Body of pancreas (tissue), 4 donors: ENCODE measurements at regions not wholly inside any gene's neighbourhood (a gene's known extent, or its start where the extent isn't known, plus 50 kb on each side); places are given as distances from the start of the nearest gene placed in this dataset.

ENCODE experiments used
- ATAC-seq: fragments of 150-250 bp; one replicate; pipeline ENCODE4 v1.9.1; 2016
- DNase-seq, 4 donors: peaks; one replicate each; pipeline ENCODE4 v3.0.0-alpha.2; 2019
- H3K27ac ChIP-seq, 4 donors: fragments of 200-600 bp; sonication (generic); 1 replicate in 3 of 4; 2 replicates in 1 of 4; pipeline versions ENCODE4 v1.5.1 to v1.6.1; 2016 to 2019; ENCODE audit warnings: mild to moderate bottlenecking in 1 of 4, mixed read lengths in 1 of 4, moderate library complexity in 1 of 4
- H3K27me3 ChIP-seq, 2 donors: fragments of 200-600 bp; sonication (generic); one replicate each; pipeline ENCODE4 v1.6.0; 2016; ENCODE audit warnings: mild to moderate bottlenecking in 1 of 2
- H3K36me3 ChIP-seq, 2 donors: fragments of 200-600 bp; sonication (generic); replicated peaks in 1 of 2; 2 replicates each; pipeline ENCODE4 v1.5.1; 2016; ENCODE audit warnings: low read depth in 2 of 2; ENCODE audit not compliant: insufficient read depth in 1 of 2
- H3K4me1 ChIP-seq: fragments of 200-600 bp; sonication (generic); one replicate; pipeline ENCODE4 v1.6.0; 2016
- H3K4me3 ChIP-seq, 2 donors: fragments of 200-600 bp; sonication (generic); 1 replicate in 1 of 2; 2 replicates in 1 of 2; pipeline ENCODE4 v1.5.1; 2016 to 2019
- H3K9me3 ChIP-seq, 3 donors: fragments of 200-600 bp; sonication (generic); 1 replicate in 2 of 3; 2 replicates in 1 of 3; pipeline ENCODE4 v1.5.1; 2016
- POLR2A ChIP-seq, 3 donors: fragments of 450-650 bp; IDR thresholded peaks; one replicate each; pipeline ENCODE4 v1.6.1; 2016; ENCODE audit warnings: antibody characterized with exemption in 3 of 3, mild to moderate bottlenecking in 2 of 3
- WGBS, 2 donors: methylation state at CpG; one replicate each; pipeline ENCODE4 v1.1.5; 2017; 5-methylcytosine and 5-hydroxymethylcytosine counted together
- intact Hi-C: fragments of 100-400 bp; cut with DNase I; formaldehyde crosslinking; loops from one replicate; pipeline ENCODE4 v1.15.1; 2023
- TF ChIP-seq, protein P1 (sequence below), 7 experiments: fragments of 450-650 bp in 4 of 7; fragments of 200-600 bp in 3 of 7; sonication (generic) in 3 of 7; IDR thresholded peaks; one replicate each; pipeline ENCODE4 v1.5.1; 2016 to 2019; ENCODE audit warnings: antibody characterized with exemption in 7 of 7

DNA sequence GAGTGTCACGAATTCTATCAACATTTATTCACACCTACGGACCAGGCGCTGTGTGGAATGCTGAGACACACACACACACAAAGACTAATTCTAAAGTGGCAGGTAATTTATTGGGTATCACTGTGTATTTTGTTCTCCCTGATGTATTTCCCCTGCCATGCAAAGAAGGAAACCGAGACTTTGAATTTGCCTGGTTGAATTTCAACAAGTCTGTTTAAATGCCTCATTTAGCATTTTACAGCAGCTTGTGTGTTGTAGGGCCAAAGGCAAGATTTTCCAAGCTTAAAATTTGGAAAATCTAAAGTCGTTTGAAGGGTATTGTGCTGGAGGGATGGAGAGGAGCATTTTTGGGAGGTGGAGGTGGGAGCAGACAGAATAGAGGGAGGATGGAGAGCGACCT, 274.4 kb upstream of the ZFP64 start:
- WGBS, 2 donors, result 50 to 61% methylated on average over 6 of the region's 6 CpGs
- Histone ChIP-seq H3K4me3 (no peak overlapping the region), H3K36me3 (no peaks in the 10 kb centered on the region), H3K27me3 (no peaks in the 10 kb centered on the region), H3K9me3 (no peaks in the 10 kb centered on the region), H3K4me1 (no peaks in the 10 kb centered on the region), H3K27ac (no peak overlapping the region)
- intact Hi-C loops, result no loop called here
- TF ChIP-seq, protein P1, sequence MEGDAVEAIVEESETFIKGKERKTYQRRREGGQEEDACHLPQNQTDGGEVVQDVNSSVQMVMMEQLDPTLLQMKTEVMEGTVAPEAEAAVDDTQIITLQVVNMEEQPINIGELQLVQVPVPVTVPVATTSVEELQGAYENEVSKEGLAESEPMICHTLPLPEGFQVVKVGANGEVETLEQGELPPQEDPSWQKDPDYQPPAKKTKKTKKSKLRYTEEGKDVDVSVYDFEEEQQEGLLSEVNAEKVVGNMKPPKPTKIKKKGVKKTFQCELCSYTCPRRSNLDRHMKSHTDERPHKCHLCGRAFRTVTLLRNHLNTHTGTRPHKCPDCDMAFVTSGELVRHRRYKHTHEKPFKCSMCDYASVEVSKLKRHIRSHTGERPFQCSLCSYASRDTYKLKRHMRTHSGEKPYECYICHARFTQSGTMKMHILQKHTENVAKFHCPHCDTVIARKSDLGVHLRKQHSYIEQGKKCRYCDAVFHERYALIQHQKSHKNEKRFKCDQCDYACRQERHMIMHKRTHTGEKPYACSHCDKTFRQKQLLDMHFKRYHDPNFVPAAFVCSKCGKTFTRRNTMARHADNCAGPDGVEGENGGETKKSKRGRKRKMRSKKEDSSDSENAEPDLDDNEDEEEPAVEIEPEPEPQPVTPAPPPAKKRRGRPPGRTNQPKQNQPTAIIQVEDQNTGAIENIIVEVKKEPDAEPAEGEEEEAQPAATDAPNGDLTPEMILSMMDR (IDR thresholded peaks at IDR 0.05), result no peak
- TF ChIP-seq POLR2A (IDR thresholded peaks at IDR 0.05), result no peak
- ATAC-seq, result no peak
- DNase-seq, result no peak

DNA sequence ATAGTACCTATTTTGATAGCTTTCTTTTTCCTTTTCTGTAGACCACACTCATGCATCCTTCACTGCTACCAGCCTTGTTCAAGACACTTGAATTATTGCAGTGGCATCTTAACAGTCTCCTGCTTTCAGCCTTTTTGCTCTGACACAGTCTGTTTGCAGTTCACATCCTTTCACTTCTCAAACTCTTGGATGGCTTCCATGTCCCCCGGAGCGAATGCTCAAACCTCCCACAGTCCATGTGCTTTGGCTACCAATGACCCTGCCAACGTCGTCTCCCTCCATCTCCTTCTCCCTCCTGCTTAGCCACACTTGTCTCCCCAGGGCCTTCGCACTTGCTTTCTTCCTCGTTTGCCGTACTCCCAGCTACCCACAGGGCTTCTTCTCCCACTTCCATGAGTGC, 270.0 kb upstream of the ZFP64 start:
- ATAC-seq (no peak), DNase-seq (no peak)
- H3K4me1 ChIP-seq, result no peaks in the 10 kb centered on the region
- no peak overlapping the region for H3K27ac ChIP-seq
- no peaks in the 10 kb centered on the region for H3K27me3 ChIP-seq
- 56 to 67% methylated on average over 7 of the region's 7 CpGs for WGBS, 2 donors
- no peaks in the 10 kb centered on the region for H3K9me3 ChIP-seq
- no peaks in the 10 kb centered on the region for H3K36me3 ChIP-seq
- no peak overlapping the region for H3K4me3 ChIP-seq
- TF ChIP-seq, protein P1 (IDR thresholded peaks at IDR 0.05), result no peak
- no peak for TF ChIP-seq POLR2A (IDR thresholded peaks at IDR 0.05)
- intact Hi-C loops, result no loop called here

DNA sequence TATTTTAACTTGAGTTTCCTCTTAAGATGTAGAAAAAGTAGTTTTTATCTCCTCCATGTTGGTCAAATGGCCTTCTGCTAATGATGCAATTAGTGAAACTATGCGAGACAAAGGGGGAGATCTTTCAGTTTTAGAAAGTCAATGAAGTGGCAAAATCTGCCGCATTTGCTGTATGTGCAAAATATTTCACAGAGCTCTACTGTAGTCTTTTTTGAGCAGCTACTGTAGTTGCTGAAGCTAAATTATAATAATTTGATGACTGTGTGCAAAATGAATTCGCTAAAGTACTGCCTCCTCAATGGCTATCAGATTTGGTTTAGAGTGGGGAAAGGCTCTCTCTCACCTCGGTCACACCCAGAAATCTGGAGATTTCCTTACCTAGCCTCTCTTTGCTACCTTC, 267.6 kb upstream of the ZFP64 start:
- H3K9me3 ChIP-seq, result no peaks in the 10 kb centered on the region
- TF ChIP-seq POLR2A (IDR thresholded peaks at IDR 0.05), result no peak
- TF ChIP-seq, protein P1 (IDR thresholded peaks at IDR 0.05), result no peak
- no peak overlapping the region for H3K4me3 ChIP-seq
- H3K4me1 ChIP-seq, result no peaks in the 10 kb centered on the region
- H3K27me3 ChIP-seq, result no peaks in the 10 kb centered on the region
- H3K27ac ChIP-seq, result no peak overlapping the region
- intact Hi-C loops, result no loop called here
- no peaks in the 10 kb centered on the region for H3K36me3 ChIP-seq
- no peak for ATAC-seq
- WGBS, 2 donors, result 79 to 80% methylated on average over 4 of the region's 4 CpGs
- DNase-seq, result no peak

DNA sequence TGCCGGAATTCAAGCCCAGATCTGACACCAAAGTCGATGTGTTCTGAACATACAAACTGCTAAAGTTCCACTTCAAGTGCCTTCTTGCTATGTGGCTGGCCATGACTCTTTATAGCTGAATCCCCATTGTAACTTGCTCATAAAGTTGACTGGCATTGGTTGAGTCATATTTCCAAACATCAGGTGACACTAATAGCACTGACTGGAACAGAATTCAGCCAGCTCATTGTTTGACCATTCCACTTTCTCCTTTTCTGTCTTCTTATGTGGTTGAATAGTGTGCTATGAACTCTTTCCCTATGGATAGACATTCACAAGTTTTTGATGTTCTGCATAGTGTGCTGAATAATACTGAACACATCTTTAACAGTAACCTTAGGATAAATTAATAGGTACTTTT, 266.2 kb upstream of the ZFP64 start:
- no peaks in the 10 kb centered on the region for H3K4me1 ChIP-seq
- intact Hi-C loops, result no loop called here
- H3K4me3 ChIP-seq, result no peak overlapping the region
- ATAC-seq (no peak), DNase-seq (no peak)
- H3K27me3 ChIP-seq, result no peaks in the 10 kb centered on the region
- no peaks in the 10 kb centered on the region for H3K36me3 ChIP-seq
- WGBS, 2 donors, result 79 to 87% methylated on average over 2 of the region's 2 CpGs
- no peak overlapping the region for H3K27ac ChIP-seq
- TF ChIP-seq, protein P1 (IDR thresholded peaks at IDR 0.05), result no peak
- TF ChIP-seq POLR2A (IDR thresholded peaks at IDR 0.05), result no peak
- H3K9me3 ChIP-seq, result no peaks in the 10 kb centered on the region

DNA sequence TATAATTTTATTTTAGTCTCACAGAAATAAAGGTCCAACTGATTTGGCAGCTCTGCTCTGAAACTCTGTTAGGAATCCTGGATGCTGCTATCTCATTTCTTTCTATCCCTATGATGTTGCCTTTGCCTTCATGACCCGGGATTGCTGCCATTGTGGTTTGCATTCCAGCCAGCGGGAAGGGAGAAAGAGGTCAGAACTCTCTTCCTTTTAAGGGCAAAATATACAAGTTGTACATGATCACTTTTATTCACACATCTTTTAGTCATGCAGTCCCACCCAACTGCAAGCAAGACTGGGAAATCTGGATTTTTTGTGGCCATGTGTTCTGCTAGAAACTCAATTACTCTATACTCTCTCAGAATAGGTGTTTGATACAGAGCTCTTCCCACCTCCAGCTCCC, 263.1 kb upstream of the ZFP64 start:
- WGBS, 2 donors, result 57 to 63% methylated on average over 2 of the region's 2 CpGs
- Histone ChIP-seq H3K4me1 (no peaks in the 10 kb centered on the region), H3K36me3 (no peaks in the 10 kb centered on the region), H3K27ac (no peak overlapping the region), H3K27me3 (no peaks in the 10 kb centered on the region), H3K9me3 (no peaks in the 10 kb centered on the region), H3K4me3 (no peak overlapping the region)
- DNase-seq, result no peak
- TF ChIP-seq POLR2A (IDR thresholded peaks at IDR 0.05), result no peak
- TF ChIP-seq, protein P1 (IDR thresholded peaks at IDR 0.05), result no peak
- ATAC-seq, result no peak
- intact Hi-C loops, result no loop called here
